ENCODE measurements at regions not wholly inside any gene's neighbourhood (a gene's known extent, or its start where the extent isn't known, plus 50 kb on each side); places are given as distances from the start of the nearest gene placed in this dataset.

DNA sequence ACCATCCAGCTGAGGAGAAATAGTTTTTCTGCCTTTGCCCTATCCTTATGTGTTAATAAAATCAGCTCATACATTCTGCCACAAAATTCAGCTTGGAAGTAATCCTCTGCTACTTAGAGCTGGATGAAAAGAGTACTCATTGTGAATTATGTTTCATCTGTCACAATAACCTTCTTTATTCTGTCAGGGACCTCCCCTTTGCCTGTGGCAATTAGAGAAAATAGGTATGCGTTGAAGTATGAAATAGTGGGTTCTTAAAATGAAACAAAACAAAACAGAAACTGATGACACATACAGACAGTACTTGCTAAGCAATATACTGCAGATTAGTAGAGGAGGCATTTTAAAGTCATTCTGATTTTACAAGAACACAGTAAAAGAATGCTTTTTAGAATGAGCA, 578.5 kb downstream of the USP25 start:
- Histone ChIP-seq H3K36me3 (no peaks in the 10 kb centered on the region), H3K9me3 (no peaks in the 10 kb centered on the region), H3K27me3 (no peaks in the 10 kb centered on the region), H3K27ac (peak overlapping the region; percentile 1 to 74 (median 62)), H3K4me1 (peaks cover 0 to 9% (median 0%) of the 10 kb centered on the region in 12 donors), H3K4me3 (peak overlapping the region in 10 of 12 donors; percentile 12 to 53 (median 34))
- intact Hi-C loops (cut with DNase I): loop anchor here in 7 of 10 donors (5.0 to 10.0 kb wide), 2 partner anchors 113 to 229 kb away; no protein-coding TSS in a partner anchor
- WGBS, 4 donors: 60 to 68% (median 64%) methylated on average over 1 of the region's 1 CpG
- ATAC-seq (peak in 1 of 4 donors; percentile 44), DNase-seq (no peak)
- TF ChIP-seq CTCF (IDR thresholded peaks at IDR 0.05) (no peak), POLR2A (IDR thresholded peaks at IDR 0.05) (no peak)

- Histone ChIP-seq H3K4me3 (peak overlapping the region in 1 of 12 donors; percentile 53), H3K9me3 (no peaks in the 10 kb centered on the region), H3K4me1 (peaks cover 0 to 5% (median 0%) of the 10 kb centered on the region in 12 donors), H3K36me3 (no peaks in the 10 kb centered on the region), H3K27ac (peak overlapping the region in 4 of 12 donors; percentile 63 to 74 (median 68)), H3K27me3 (no peaks in the 10 kb centered on the region)
- intact Hi-C loops (cut with DNase I): loop anchor here in 7 of 10 donors (5.0 to 10.0 kb wide), 2 partner anchors 115 to 228 kb away; no protein-coding TSS in a partner anchor
- DNase-seq (no peak), ATAC-seq (no peak)
- 89 to 93% (median 93%) methylated on average over 17 of the region's 17 CpGs for WGBS, 4 donors
- TF ChIP-seq CTCF (IDR thresholded peaks at IDR 0.05) (no peak), POLR2A (IDR thresholded peaks at IDR 0.05) (no peak)
These were observed 579.6 kb downstream of the USP25 start for GRCh38 chr21:16309250-16309971.

GRCh38 chr21:16310176-16310575, 580.4 kb downstream of the USP25 start:
- H3K27ac ChIP-seq: no peak overlapping the region
- no peak for ATAC-seq
- DNase-seq: no peak
- H3K4me1 ChIP-seq: peaks cover 0 to 5% (median 0%) of the 10 kb centered on the region in 12 donors
- H3K27me3 ChIP-seq: no peaks in the 10 kb centered on the region
- intact Hi-C loops (cut with DNase I): no loop called here
- H3K36me3 ChIP-seq: no peaks in the 10 kb centered on the region
- TF ChIP-seq CTCF (IDR thresholded peaks at IDR 0.05): no peak
- TF ChIP-seq POLR2A (IDR thresholded peaks at IDR 0.05): no peak
- H3K9me3 ChIP-seq: no peaks in the 10 kb centered on the region
- H3K4me3 ChIP-seq: no peak overlapping the region
- 95 to 97% (median 96%) methylated on average over 9 of the region's 9 CpGs for WGBS, 4 donors

DNA sequence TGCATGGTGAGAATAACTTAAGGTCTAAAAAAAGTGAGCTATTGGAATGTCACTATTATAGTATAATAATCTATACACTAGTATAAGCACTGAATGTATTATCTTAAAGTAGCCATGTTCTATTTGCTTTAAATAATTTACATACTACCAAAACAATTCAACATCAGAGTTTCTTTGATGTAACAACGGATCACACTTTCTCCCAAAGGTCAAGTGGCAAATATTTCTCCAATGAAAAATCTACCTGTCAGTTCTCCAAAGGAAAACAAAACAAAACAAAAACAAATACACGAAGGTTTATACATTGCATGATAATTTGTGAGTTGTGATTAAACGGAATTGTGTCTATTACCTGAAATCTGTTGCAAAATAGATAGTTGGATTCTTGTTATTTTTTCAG, 581.4 kb downstream of the USP25 start:
- TF ChIP-seq CTCF (IDR thresholded peaks at IDR 0.05): no peak
- TF ChIP-seq POLR2A (IDR thresholded peaks at IDR 0.05): no peak

More for the DNA sequence above, 581.4 kb downstream of the USP25 start:
- no peaks in the 10 kb centered on the region for H3K9me3 ChIP-seq
- no peaks in the 10 kb centered on the region for H3K27me3 ChIP-seq
- DNase-seq (no peak), ATAC-seq (no peak)
- WGBS, 4 donors: 87 to 96% (median 93%) methylated on average over 3 of the region's 3 CpGs
- no peaks in the 10 kb centered on the region for H3K36me3 ChIP-seq
- H3K27ac ChIP-seq: no peak overlapping the region
- no peak overlapping the region for H3K4me3 ChIP-seq
- intact Hi-C loops (cut with DNase I): no loop called here
- H3K4me1 ChIP-seq: peaks cover 0 to 3% (median 0%) of the 10 kb centered on the region in 12 donors

Measured in heart left ventricle (tissue), 16 donors.